GM21381 (cell line): ENCODE measurements at regions not wholly inside any gene's neighbourhood (a gene's known extent, or its start where the extent isn't known, plus 50 kb on each side); places are given as distances from the start of the nearest gene placed in this dataset.

ENCODE experiments used
- ATAC-seq: cut with Tn5 transposase; IDR thresholded peaks from one replicate; pipeline ENCODE4 v1.9.1; 2021; ENCODE audit warnings: mild to moderate bottlenecking, moderate library complexity; ENCODE audit not compliant: unreplicated experiment

GRCh38 chr9:107759009-107759822 lies 269.6 kb upstream of the KLF4 start:
- no peak for ATAC-seq

- no peak for ATAC-seq
Measured at GRCh38 chr9:107756091-107756490, 266.5 kb upstream of the KLF4 start.

GRCh38 chr9:107755246-107755645 lies 265.7 kb upstream of the KLF4 start:
- ATAC-seq = no peak

GRCh38 chr9:107751567-107752210 lies 262.1 kb upstream of the KLF4 start:
- peak; percentile 75 for ATAC-seq

GRCh38 chr9:107750741-107751566 lies 261.4 kb upstream of the KLF4 start:
- ATAC-seq = no peak

GRCh38 chr9:107749787-107750444 lies 260.3 kb upstream of the KLF4 start:
- ATAC-seq = no peak

- no peak for ATAC-seq
Measured at GRCh38 chr9:107744873-107745272, 255.3 kb upstream of the KLF4 start.

GRCh38 chr9:107742531-107743309 lies 253.2 kb upstream of the KLF4 start:
- no peak for ATAC-seq

- ATAC-seq = no peak
Measured at GRCh38 chr9:107740088-107740980, 250.8 kb upstream of the KLF4 start.

- no peak for ATAC-seq
Measured at GRCh38 chr9:107739601-107740082, 250.1 kb upstream of the KLF4 start.

GRCh38 chr9:107738789-107739188 lies 249.2 kb upstream of the KLF4 start:
- no peak for ATAC-seq

- no peak for ATAC-seq
Measured at GRCh38 chr9:107737987-107738743, 248.6 kb upstream of the KLF4 start.

GRCh38 chr9:107737610-107737986 lies 248.0 kb upstream of the KLF4 start:
- no peak for ATAC-seq

- no peak for ATAC-seq
Measured at GRCh38 chr9:107735821-107736220, 246.3 kb upstream of the KLF4 start.

GRCh38 chr9:107734256-107735013 lies 244.9 kb upstream of the KLF4 start:
- ATAC-seq = no peak

GRCh38 chr9:107733523-107733894 lies 243.9 kb upstream of the KLF4 start:
- ATAC-seq = no peak

- ATAC-seq = no peak
Measured at GRCh38 chr9:107732781-107733522, 243.4 kb upstream of the KLF4 start.
